ENCODE measurements at regions not wholly inside any gene's neighbourhood (a gene's known extent, or its start where the extent isn't known, plus 50 kb on each side); places are given as distances from the start of the nearest gene placed in this dataset.
A peak's percentile ranks its signal among the peaks of the same experiment; 100 is the strongest.

- DNase-seq = no peak
Observed at GRCh38 chr11:32039149-32039548, 51.7 kb upstream of the RCN1 start.

- no peak for DNase-seq
Observed at GRCh38 chr11:32034680-32035079, 56.2 kb upstream of the RCN1 start.

GRCh38 chr11:32034149-32034548, 56.7 kb upstream of the RCN1 start:
- no peak for DNase-seq

- DNase-seq = no peak
Observed at GRCh38 chr11:32033491-32033890, 57.4 kb upstream of the RCN1 start.

GRCh38 chr11:32033067-32033466, 57.8 kb upstream of the RCN1 start:
- no peak for DNase-seq

GRCh38 chr11:32032478-32032877, 58.4 kb upstream of the RCN1 start:
- DNase-seq = no peak

- no peak for DNase-seq
Observed at GRCh38 chr11:32032052-32032451, 58.8 kb upstream of the RCN1 start.

GRCh38 chr11:32030875-32031503, 59.9 kb upstream of the RCN1 start:
- no peak for DNase-seq

GRCh38 chr11:32029721-32030120, 61.2 kb upstream of the RCN1 start:
- DNase-seq = no peak

GRCh38 chr11:32028201-32028600, 62.7 kb upstream of the RCN1 start:
- no peak for DNase-seq

GRCh38 chr11:32026766-32027165, 64.1 kb upstream of the RCN1 start:
- DNase-seq = no peak

GRCh38 chr11:32024948-32025347, 65.9 kb upstream of the RCN1 start:
- DNase-seq = no peak

GRCh38 chr11:32023370-32024305, 67.2 kb upstream of the RCN1 start:
- DNase-seq = no peak

GRCh38 chr11:32018672-32019071, 72.2 kb upstream of the RCN1 start:
- DNase-seq = no peak

- DNase-seq = no peak
Observed at GRCh38 chr11:32016111-32016510, 74.8 kb upstream of the RCN1 start.

GRCh38 chr11:32015427-32015826, 75.4 kb upstream of the RCN1 start:
- DNase-seq = no peak

GRCh38 chr11:32013603-32014002, 77.3 kb upstream of the RCN1 start:
- no peak for DNase-seq

- DNase-seq = no peak
Observed at GRCh38 chr11:32012049-32012448, 78.8 kb upstream of the RCN1 start.

GRCh38 chr11:32008880-32009551, 81.9 kb upstream of the RCN1 start:
- DNase-seq = no peak

- DNase-seq = peak; percentile 5
Observed at GRCh38 chr11:32006799-32007388, 84.0 kb upstream of the RCN1 start.

GRCh38 chr11:32005786-32006416, 85.0 kb upstream of the RCN1 start:
- no peak for DNase-seq

- no peak for DNase-seq
Observed at GRCh38 chr11:32003335-32003734, 87.5 kb upstream of the RCN1 start.

GRCh38 chr11:32002311-32002710, 88.6 kb upstream of the RCN1 start:
- no peak for DNase-seq
